RWPE2 (cell line): ENCODE measurements at regions not wholly inside any gene's neighbourhood (a gene's known extent, or its start where the extent isn't known, plus 50 kb on each side); places are given as distances from the start of the nearest gene placed in this dataset.

Source experiments
- ATAC-seq: fragments of 200-7000 bp; cut with Tn5 transposase; 3 replicates; pipeline ENCODE4 v1.9.1; 2021; ENCODE audit warnings: low read depth
- DNase-seq: peaks from one replicate; pipeline ENCODE4 v3.0.0-alpha.2; 2020; ENCODE audit warnings: low spot score
- H3K27ac ChIP-seq: fragments of 450-650 bp; 2 replicates; pipeline ENCODE4 v1.5.1; 2017; ENCODE audit warnings: mild to moderate bottlenecking; ENCODE audit not compliant: poor library complexity, severe bottlenecking
- H3K27me3 ChIP-seq: fragments of 250-450 bp; sonication (Bioruptor Pico); 2 replicates; pipeline ENCODE4 v1.5.1; 2021; ENCODE audit warnings: mild to moderate bottlenecking, moderate library complexity; ENCODE audit not compliant: insufficient read depth, poor library complexity, severe bottlenecking
- H3K36me3 ChIP-seq: fragments of 250-450 bp; sonication (Bioruptor Pico); 2 replicates; pipeline ENCODE4 v1.5.1; 2020; ENCODE audit warnings: low read depth, mild to moderate bottlenecking, moderate library complexity
- H3K4me1 ChIP-seq: fragments of 250-450 bp; sonication (Bioruptor Pico); 2 replicates; pipeline ENCODE4 v1.5.1; 2021; ENCODE audit warnings: mild to moderate bottlenecking, moderate library complexity; ENCODE audit not compliant: insufficient read depth, poor library complexity, severe bottlenecking
- H3K4me3 ChIP-seq: fragments of 250-450 bp; sonication (Bioruptor Pico); 2 replicates; pipeline ENCODE4 v1.5.1; 2021; ENCODE audit warnings: mild to moderate bottlenecking, moderate library complexity; ENCODE audit not compliant: severe bottlenecking
- H3K9me3 ChIP-seq: fragments of 250-450 bp; sonication (Bioruptor Pico); 2 replicates; pipeline ENCODE4 v1.5.1; 2021; ENCODE audit warnings: mild to moderate bottlenecking, moderate library complexity; ENCODE audit not compliant: severe bottlenecking
- TF ChIP-seq, protein P1 (sequence below): fragments of 450-650 bp; IDR thresholded peaks from one replicate; pipeline ENCODE4 v1.5.1; 2017; ENCODE audit warnings: mild to moderate bottlenecking, moderate library complexity; ENCODE audit not compliant: poor library complexity, severe bottlenecking

DNA sequence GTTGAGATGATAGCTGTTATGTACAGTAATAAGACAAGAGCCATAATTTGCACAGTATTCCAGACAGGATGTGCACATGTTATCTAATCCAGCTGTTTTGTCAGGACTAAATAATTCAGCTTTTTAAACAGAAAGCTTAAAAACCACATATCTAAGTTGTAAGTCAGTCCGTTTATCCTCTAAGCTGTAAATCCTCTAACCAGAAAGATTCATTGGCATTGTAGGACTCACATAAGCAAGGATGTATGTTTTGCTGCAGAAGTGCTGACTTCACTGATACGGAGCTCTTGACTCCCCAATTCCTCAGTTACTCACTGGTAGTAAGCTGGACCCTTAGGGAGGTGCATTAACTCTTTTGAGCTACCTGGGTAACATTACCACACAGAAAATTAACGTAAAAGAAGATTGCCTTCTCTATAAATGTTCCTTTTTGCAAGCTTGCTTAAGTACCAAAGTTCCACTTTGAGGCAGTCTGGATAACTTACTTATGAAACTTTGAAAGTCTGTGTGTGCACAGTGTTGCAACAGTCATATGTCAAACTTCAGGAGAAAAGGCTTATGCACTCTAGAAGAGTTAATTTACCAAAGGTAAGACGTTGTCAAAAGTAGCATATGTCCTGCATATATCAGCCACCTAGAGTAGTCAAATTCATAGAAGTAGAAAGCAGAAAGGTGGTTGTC lies 58.3 kb upstream of the MAGEB2 start:
- H3K27ac ChIP-seq: no peak overlapping the region
- H3K27me3 ChIP-seq: no peaks in the 10 kb centered on the region
- H3K4me1 ChIP-seq: no peaks in the 10 kb centered on the region
- no peak overlapping the region for H3K4me3 ChIP-seq
- no peak for ATAC-seq
- no peaks in the 10 kb centered on the region for H3K36me3 ChIP-seq
- TF ChIP-seq, protein P1, sequence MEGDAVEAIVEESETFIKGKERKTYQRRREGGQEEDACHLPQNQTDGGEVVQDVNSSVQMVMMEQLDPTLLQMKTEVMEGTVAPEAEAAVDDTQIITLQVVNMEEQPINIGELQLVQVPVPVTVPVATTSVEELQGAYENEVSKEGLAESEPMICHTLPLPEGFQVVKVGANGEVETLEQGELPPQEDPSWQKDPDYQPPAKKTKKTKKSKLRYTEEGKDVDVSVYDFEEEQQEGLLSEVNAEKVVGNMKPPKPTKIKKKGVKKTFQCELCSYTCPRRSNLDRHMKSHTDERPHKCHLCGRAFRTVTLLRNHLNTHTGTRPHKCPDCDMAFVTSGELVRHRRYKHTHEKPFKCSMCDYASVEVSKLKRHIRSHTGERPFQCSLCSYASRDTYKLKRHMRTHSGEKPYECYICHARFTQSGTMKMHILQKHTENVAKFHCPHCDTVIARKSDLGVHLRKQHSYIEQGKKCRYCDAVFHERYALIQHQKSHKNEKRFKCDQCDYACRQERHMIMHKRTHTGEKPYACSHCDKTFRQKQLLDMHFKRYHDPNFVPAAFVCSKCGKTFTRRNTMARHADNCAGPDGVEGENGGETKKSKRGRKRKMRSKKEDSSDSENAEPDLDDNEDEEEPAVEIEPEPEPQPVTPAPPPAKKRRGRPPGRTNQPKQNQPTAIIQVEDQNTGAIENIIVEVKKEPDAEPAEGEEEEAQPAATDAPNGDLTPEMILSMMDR: no peak
- no peaks in the 10 kb centered on the region for H3K9me3 ChIP-seq
- no peak for DNase-seq

DNA sequence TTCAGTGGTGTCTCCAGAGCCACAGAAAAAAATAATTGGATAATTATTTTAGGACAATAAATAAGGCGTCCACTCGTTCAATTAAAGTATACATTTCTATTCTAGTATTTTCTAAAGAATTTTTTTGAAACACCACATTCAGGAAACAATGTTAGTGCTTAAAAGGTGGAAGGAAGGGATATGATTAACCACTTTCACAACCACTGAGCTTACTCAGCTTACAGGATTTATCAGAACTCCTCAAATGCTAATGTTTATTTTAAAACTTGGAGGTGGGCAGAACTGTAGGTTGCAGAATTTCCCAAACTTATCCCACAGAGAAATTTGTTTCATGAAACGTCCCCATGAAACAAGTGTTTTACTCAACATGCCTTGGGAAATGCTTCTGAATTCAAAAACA lies 54.3 kb upstream of the MAGEB2 start:
- Histone ChIP-seq H3K27ac (no peak overlapping the region), H3K9me3 (no peaks in the 10 kb centered on the region), H3K4me1 (no peaks in the 10 kb centered on the region), H3K4me3 (no peak overlapping the region), H3K36me3 (no peaks in the 10 kb centered on the region), H3K27me3 (no peaks in the 10 kb centered on the region)
- DNase-seq (no peak), ATAC-seq (no peak)
- TF ChIP-seq, protein P1: no peak
